ENCODE measurements at regions not wholly inside any gene's neighbourhood (a gene's known extent, or its start where the extent isn't known, plus 50 kb on each side); places are given as distances from the start of the nearest gene placed in this dataset.

- no peaks in the 10 kb centered on the region for H4K20me1 ChIP-seq (ENCODE audit: insufficient read depth, low read length)
- no peak overlapping the region for H2AFZ ChIP-seq (ENCODE audit: low read length)
- no TSS peak for BruUV-seq (replicated peaks)
- DNase-seq (ENCODE audit: low spot score): no peak
- CTCF ChIA-PET (ENCODE audit: low intra/inter-chr PET ratio, low total read pairs): no interaction called here
- H3K4me1 ChIP-seq (ENCODE audit: insufficient read depth, low read length): peaks cover 4% of the 10 kb centered on the region
- TF ChIP-seq MAFK (conservative IDR thresholded peaks at IDR 0.05 in 1 of 2, IDR thresholded peaks at IDR 0.05 in 1 of 2; ENCODE audit: low read length in 2 of 2): peak; percentile 47 to 86; a peak in 3 of 4 replicates
- TF ChIP-seq MAFF (IDR thresholded peaks at IDR 0.05; ENCODE audit: low read depth, low read length): peak; percentile 82
- no peak for TF ChIP-seq ZSCAN31 (CRISPR knock-in tag; IDR thresholded peaks at IDR 0.05; ENCODE audit: low read depth)
- H3K4me2 ChIP-seq (ENCODE audit: low read depth, low read length): no peak overlapping the region
- ATAC-seq: no peak
- H3K79me2 ChIP-seq (ENCODE audit: insufficient read depth, low read length): no peaks in the 10 kb centered on the region
- H3K9ac ChIP-seq (ENCODE audit: insufficient read depth, low read depth, low read length): no peak overlapping the region
- H3K27me3 ChIP-seq (ENCODE audit: control insufficient read depth in 1 of 2, insufficient read depth in 2 of 2, low read length in 2 of 2): no peaks in the 10 kb centered on the region
- FAIRE-seq: no peak
- no peak overlapping the region for H3K4me3 ChIP-seq (replicated peaks in 1 of 3; ENCODE audit: insufficient read depth in 1 of 3, low read depth in 2 of 3, low read length in 3 of 3)
- intact Hi-C loops (cut with micrococcal nuclease; ENCODE audit: unreplicated experiment): no loop called here
- no peak overlapping the region for H3K27ac ChIP-seq (ENCODE audit: extremely low read length, insufficient read depth, low read length)
- in situ Hi-C loops (cut with HindIII; ENCODE audit: extremely low pct_ligation_motif_present, low pct_unique_long_range_greater_than_20kb): no loop called here
- no peaks in the 10 kb centered on the region for H3K36me3 ChIP-seq (replicated peaks in 1 of 2; ENCODE audit: control insufficient read depth in 1 of 2, insufficient read depth in 2 of 2, low read length in 2 of 2)
- WGBS (ENCODE audit: low lambda C conversion rate): 47% methylated on average over 2 of the region's 2 CpGs
- H3K9me3 ChIP-seq (ENCODE audit: low read length): no peaks in the 10 kb centered on the region
- POLR2A ChIA-PET: no interaction called here
These were observed 402.8 kb downstream of the BCAT1 start for GRCh38 chr12:24546084-24546483.

GRCh38 chr12:24544368-24544767 lies 404.5 kb downstream of the BCAT1 start:
- no peak for FAIRE-seq
- no peak for DNase-seq (ENCODE audit: low spot score)
- Histone ChIP-seq H3K9ac (ENCODE audit: insufficient read depth, low read depth, low read length) (no peak overlapping the region), H3K4me1 (ENCODE audit: insufficient read depth, low read length) (no peaks in the 10 kb centered on the region), H3K36me3 (replicated peaks in 1 of 2; ENCODE audit: control insufficient read depth in 1 of 2, insufficient read depth in 2 of 2, low read length in 2 of 2) (no peaks in the 10 kb centered on the region), H3K9me3 (ENCODE audit: low read length) (no peaks in the 10 kb centered on the region), H3K27me3 (ENCODE audit: control insufficient read depth in 1 of 2, insufficient read depth in 2 of 2, low read length in 2 of 2) (no peaks in the 10 kb centered on the region), H4K20me1 (ENCODE audit: insufficient read depth, low read length) (no peaks in the 10 kb centered on the region), H3K79me2 (ENCODE audit: insufficient read depth, low read length) (no peaks in the 10 kb centered on the region), H3K4me2 (ENCODE audit: low read depth, low read length) (no peak overlapping the region), H2AFZ (ENCODE audit: low read length) (no peak overlapping the region), H3K27ac (ENCODE audit: extremely low read length, insufficient read depth, low read length) (no peak overlapping the region), H3K4me3 (replicated peaks in 1 of 3; ENCODE audit: insufficient read depth in 1 of 3, low read depth in 2 of 3, low read length in 3 of 3) (no peak overlapping the region)
- BruUV-seq (replicated peaks): no TSS peak
- TF ChIP-seq ZNF180 (CRISPR knock-in tag; IDR thresholded peaks at IDR 0.05; ENCODE audit: borderline replicate concordance, low read depth): no peak
- TF ChIP-seq NFE2L2 (IDR thresholded peaks at IDR 0.05; ENCODE audit: low read length): peak; percentile 41; the same call in 1 of the 2 replicates
- intact Hi-C loops (cut with micrococcal nuclease; ENCODE audit: unreplicated experiment): no loop called here
- POLR2A ChIA-PET: no interaction called here
- no peak for ATAC-seq
- CTCF ChIA-PET (ENCODE audit: low intra/inter-chr PET ratio, low total read pairs): no interaction called here
- in situ Hi-C loops (cut with HindIII; ENCODE audit: extremely low pct_ligation_motif_present, low pct_unique_long_range_greater_than_20kb): no loop called here

Data from HepG2 (cell line).